ENCODE measurements at regions not wholly inside any gene's neighbourhood (a gene's known extent, or its start where the extent isn't known, plus 50 kb on each side); places are given as distances from the start of the nearest gene placed in this dataset.
"Not testable (repeated sequence)": the region's sequence is repeated elsewhere in the genome, so short reads cannot be mapped to it uniquely, and the experiment has no call there.

- DNase-seq (ENCODE audit: low read depth): peak; percentile 42
These were observed 227.3 kb downstream of the KTN1 start for GRCh38 chr14:55807053-55807880.

GRCh38 chr14:55807881-55808379, 227.9 kb downstream of the KTN1 start:
- DNase-seq (ENCODE audit: low read depth): no peak

- DNase-seq (ENCODE audit: low read depth): no peak
These were observed 233.6 kb downstream of the KTN1 start for GRCh38 chr14:55813630-55814029.

GRCh38 chr14:55814064-55814463, 234.1 kb downstream of the KTN1 start:
- no peak for DNase-seq (ENCODE audit: low read depth)

GRCh38 chr14:55814873-55815272, 234.9 kb downstream of the KTN1 start:
- no peak for DNase-seq (ENCODE audit: low read depth)

- DNase-seq (ENCODE audit: low read depth): no peak
These were observed 236.2 kb downstream of the KTN1 start for GRCh38 chr14:55816225-55816624.

GRCh38 chr14:55819610-55820304, 239.8 kb downstream of the KTN1 start:
- no peak for DNase-seq (ENCODE audit: low read depth)

- no peak for DNase-seq (ENCODE audit: low read depth)
These were observed 242.9 kb downstream of the KTN1 start for GRCh38 chr14:55822906-55823305.

- DNase-seq (ENCODE audit: low read depth): no peak
These were observed 252.3 kb downstream of the KTN1 start for GRCh38 chr14:55832122-55832911.

GRCh38 chr14:55832974-55833373, 253.0 kb downstream of the KTN1 start:
- DNase-seq (ENCODE audit: low read depth): no peak

- DNase-seq (ENCODE audit: low read depth): no peak
These were observed 254.4 kb downstream of the KTN1 start for GRCh38 chr14:55834390-55834789.

GRCh38 chr14:55835985-55836384, 256.0 kb downstream of the KTN1 start:
- no peak for DNase-seq (ENCODE audit: low read depth)

- DNase-seq (ENCODE audit: low read depth): no peak
These were observed 257.5 kb downstream of the KTN1 start for GRCh38 chr14:55837467-55837866.

GRCh38 chr14:55838529-55839052, 258.6 kb downstream of the KTN1 start:
- DNase-seq (ENCODE audit: low read depth): no peak

- DNase-seq (ENCODE audit: low read depth): not testable (repeated sequence)
These were observed 259.4 kb downstream of the KTN1 start for GRCh38 chr14:55839301-55839947.

GRCh38 chr14:55840821-55841220, 260.8 kb downstream of the KTN1 start:
- DNase-seq (ENCODE audit: low read depth): no peak

- no peak for DNase-seq (ENCODE audit: low read depth)
These were observed 261.6 kb downstream of the KTN1 start for GRCh38 chr14:55841625-55842024.

- no peak for DNase-seq (ENCODE audit: low read depth)
These were observed 263.9 kb downstream of the KTN1 start for GRCh38 chr14:55843718-55844403.

- DNase-seq (ENCODE audit: low read depth): no peak
These were observed 266.2 kb downstream of the KTN1 start for GRCh38 chr14:55845963-55846825.

- DNase-seq (ENCODE audit: low read depth): no peak
These were observed 266.9 kb downstream of the KTN1 start for GRCh38 chr14:55846826-55847446.
